GM12878 (cell line): ENCODE measurements at regions not wholly inside any gene's neighbourhood (a gene's known extent, or its start where the extent isn't known, plus 50 kb on each side); places are given as distances from the start of the nearest gene placed in this dataset.

ENCODE experiments used
- BHLHE40 ChIP-seq, 2 experiments: fragments of 450-650 bp in 1 of 2; IDR thresholded peaks; 2 replicates each; pipeline ENCODE4 v1.6.1; 2011 to 2017; ENCODE audit warnings: low read depth in 2 of 2, borderline replicate concordance in 1 of 2, improper control_type of control experiment in 1 of 2, low read length in 1 of 2, mild to moderate bottlenecking in 1 of 2
- IKZF1 ChIP-seq: fragments of 450-650 bp; conservative IDR thresholded peaks from 2 replicates; pipeline ENCODE4 v1.6.1; 2017; ENCODE audit warnings: antibody characterized with exemption, mild to moderate bottlenecking
- JUNB ChIP-seq: IDR thresholded peaks from 2 replicates; pipeline ENCODE4 v1.6.1; 2016; ENCODE audit warnings: antibody characterized with exemption, mild to moderate bottlenecking
- MYB ChIP-seq: fragments of 150-350 bp; IDR thresholded peaks from 2 replicates; pipeline ENCODE4 v1.6.1; 2014; ENCODE audit warnings: mild to moderate bottlenecking, low read depth, low read length, borderline replicate concordance
- NFIC ChIP-seq: IDR thresholded peaks from 2 replicates; pipeline ENCODE4 v1.6.1; 2012; ENCODE audit warnings: low read depth, mild to moderate bottlenecking, inconsistent platforms, low read length, moderate library complexity
- POLR2A ChIP-seq: IDR thresholded peaks from 2 replicates; pipeline ENCODE4 v1.6.1; 2011; ENCODE audit warnings: low read depth, mild to moderate bottlenecking, low read length
- POLR2AphosphoS5 ChIP-seq: IDR thresholded peaks from 2 replicates; pipeline ENCODE4 v1.6.1; 2011; ENCODE audit warnings: mild to moderate bottlenecking, low read length, inconsistent platforms
- RFX5 ChIP-seq: IDR thresholded peaks from 2 replicates; pipeline ENCODE4 v1.6.1; 2011; ENCODE audit warnings: low read depth, low read length, improper control_type of control experiment
- SMAD1 ChIP-seq: fragments of 450-650 bp; IDR thresholded peaks from 2 replicates; pipeline ENCODE4 v1.6.1; 2018; ENCODE audit warnings: mild to moderate bottlenecking, low read depth; ENCODE audit not compliant: partially characterized antibody
- ZNF274 ChIP-seq: IDR thresholded peaks from one replicate; pipeline ENCODE4 v1.8.0; 2011; ENCODE audit not compliant: insufficient read length, insufficient read depth
- ZNF384 ChIP-seq: IDR thresholded peaks from 2 replicates; pipeline ENCODE4 v1.6.1; 2012; ENCODE audit warnings: low read depth, mild to moderate bottlenecking, low read length, improper control_type of control experiment, borderline replicate concordance
- TF ChIP-seq, protein P1 (sequence below), 3 experiments: IDR thresholded peaks in 2 of 3; conservative IDR thresholded peaks in 1 of 3; 2 replicates each; pipeline ENCODE4 v1.5.1; 2011; ENCODE audit warnings: low read depth in 3 of 3, low read length in 3 of 3, mild to moderate bottlenecking in 3 of 3, control low read depth in 2 of 3, moderate library complexity in 2 of 3, inconsistent platforms in 1 of 3, mixed read lengths in 1 of 3; ENCODE audit not compliant: control insufficient read depth in 2 of 3, insufficient read depth in 1 of 3; ENCODE audit errors: extremely low read depth in 1 of 3
- TF ChIP-seq, protein P2 (sequence below): fragments of 450-650 bp; IDR thresholded peaks from 2 replicates; pipeline ENCODE4 v1.6.1; 2017; ENCODE audit warnings: mild to moderate bottlenecking
- TF ChIP-seq, protein P3 (sequence below): IDR thresholded peaks from 2 replicates; pipeline ENCODE4 v1.6.1; 2012; ENCODE audit warnings: low read depth, low read length, improper control_type of control experiment

DNA sequence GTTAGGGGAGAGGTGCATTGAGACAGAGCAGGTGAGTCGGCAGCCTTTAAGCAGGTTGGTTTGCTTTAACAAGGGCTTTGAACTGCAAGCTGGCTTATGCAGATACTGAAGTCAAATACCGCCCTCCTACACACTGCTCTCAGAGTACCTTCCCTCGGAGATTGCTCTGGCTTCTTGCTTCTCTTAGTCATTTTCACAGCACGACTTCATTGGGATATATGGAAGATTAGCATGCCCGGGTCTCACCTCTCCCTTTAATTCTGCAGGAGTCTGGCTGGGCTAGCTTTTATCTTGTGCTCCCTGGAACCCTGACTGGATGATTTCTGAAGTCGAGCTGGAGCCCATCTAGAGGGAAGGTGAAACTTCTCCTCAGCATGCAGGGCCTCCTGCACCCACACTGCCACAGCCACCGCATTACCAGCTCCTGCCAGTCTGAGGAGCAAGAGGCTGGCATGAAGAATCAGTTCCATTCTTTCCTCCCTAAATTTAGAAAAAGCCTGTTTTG, 395.5 kb upstream of the HNRNPA3 start:
- TF ChIP-seq, protein P1, sequence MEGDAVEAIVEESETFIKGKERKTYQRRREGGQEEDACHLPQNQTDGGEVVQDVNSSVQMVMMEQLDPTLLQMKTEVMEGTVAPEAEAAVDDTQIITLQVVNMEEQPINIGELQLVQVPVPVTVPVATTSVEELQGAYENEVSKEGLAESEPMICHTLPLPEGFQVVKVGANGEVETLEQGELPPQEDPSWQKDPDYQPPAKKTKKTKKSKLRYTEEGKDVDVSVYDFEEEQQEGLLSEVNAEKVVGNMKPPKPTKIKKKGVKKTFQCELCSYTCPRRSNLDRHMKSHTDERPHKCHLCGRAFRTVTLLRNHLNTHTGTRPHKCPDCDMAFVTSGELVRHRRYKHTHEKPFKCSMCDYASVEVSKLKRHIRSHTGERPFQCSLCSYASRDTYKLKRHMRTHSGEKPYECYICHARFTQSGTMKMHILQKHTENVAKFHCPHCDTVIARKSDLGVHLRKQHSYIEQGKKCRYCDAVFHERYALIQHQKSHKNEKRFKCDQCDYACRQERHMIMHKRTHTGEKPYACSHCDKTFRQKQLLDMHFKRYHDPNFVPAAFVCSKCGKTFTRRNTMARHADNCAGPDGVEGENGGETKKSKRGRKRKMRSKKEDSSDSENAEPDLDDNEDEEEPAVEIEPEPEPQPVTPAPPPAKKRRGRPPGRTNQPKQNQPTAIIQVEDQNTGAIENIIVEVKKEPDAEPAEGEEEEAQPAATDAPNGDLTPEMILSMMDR (IDR thresholded peaks at IDR 0.05 in 2 of 3, conservative IDR thresholded peaks at IDR 0.05 in 1 of 3; ENCODE audit: control insufficient read depth in 2 of 3, extremely low read depth in 1 of 3, insufficient read depth in 1 of 3, low read depth in 3 of 3, low read length in 3 of 3), result peak in 2 of 3 experiments; percentile 19 to 30; a peak in 3 of 6 replicates
- no peak for TF ChIP-seq POLR2A
- no peak for TF ChIP-seq BHLHE40 (IDR thresholded peaks at IDR 0.05; ENCODE audit: borderline replicate concordance in 1 of 2, low read depth in 2 of 2, low read length in 1 of 2)
- no peak for TF ChIP-seq SMAD1
- no peak for TF ChIP-seq POLR2AphosphoS5
- TF ChIP-seq ZNF384, result no peak
- TF ChIP-seq, protein P2, sequence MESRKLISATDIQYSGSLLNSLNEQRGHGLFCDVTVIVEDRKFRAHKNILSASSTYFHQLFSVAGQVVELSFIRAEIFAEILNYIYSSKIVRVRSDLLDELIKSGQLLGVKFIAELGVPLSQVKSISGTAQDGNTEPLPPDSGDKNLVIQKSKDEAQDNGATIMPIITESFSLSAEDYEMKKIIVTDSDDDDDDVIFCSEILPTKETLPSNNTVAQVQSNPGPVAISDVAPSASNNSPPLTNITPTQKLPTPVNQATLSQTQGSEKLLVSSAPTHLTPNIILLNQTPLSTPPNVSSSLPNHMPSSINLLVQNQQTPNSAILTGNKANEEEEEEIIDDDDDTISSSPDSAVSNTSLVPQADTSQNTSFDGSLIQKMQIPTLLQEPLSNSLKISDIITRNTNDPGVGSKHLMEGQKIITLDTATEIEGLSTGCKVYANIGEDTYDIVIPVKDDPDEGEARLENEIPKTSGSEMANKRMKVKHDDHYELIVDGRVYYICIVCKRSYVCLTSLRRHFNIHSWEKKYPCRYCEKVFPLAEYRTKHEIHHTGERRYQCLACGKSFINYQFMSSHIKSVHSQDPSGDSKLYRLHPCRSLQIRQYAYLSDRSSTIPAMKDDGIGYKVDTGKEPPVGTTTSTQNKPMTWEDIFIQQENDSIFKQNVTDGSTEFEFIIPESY, result no peak
- no peak for TF ChIP-seq ZNF274
- no peak for TF ChIP-seq MYB
- no peak for TF ChIP-seq IKZF1
- TF ChIP-seq NFIC, result no peak
- TF ChIP-seq, protein P3, sequence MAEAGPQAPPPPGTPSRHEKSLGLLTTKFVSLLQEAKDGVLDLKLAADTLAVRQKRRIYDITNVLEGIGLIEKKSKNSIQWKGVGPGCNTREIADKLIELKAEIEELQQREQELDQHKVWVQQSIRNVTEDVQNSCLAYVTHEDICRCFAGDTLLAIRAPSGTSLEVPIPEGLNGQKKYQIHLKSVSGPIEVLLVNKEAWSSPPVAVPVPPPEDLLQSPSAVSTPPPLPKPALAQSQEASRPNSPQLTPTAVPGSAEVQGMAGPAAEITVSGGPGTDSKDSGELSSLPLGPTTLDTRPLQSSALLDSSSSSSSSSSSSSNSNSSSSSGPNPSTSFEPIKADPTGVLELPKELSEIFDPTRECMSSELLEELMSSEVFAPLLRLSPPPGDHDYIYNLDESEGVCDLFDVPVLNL, result no peak
- TF ChIP-seq JUNB, result no peak
- no peak for TF ChIP-seq RFX5
